HG03045 (cell line): ENCODE measurements at regions not wholly inside any gene's neighbourhood (a gene's known extent, or its start where the extent isn't known, plus 50 kb on each side); places are given as distances from the start of the nearest gene placed in this dataset.

ENCODE experiments used
- ATAC-seq: cut with Tn5 transposase; IDR thresholded peaks from one replicate; pipeline ENCODE4 v1.9.1; 2021; ENCODE audit warnings: mild to moderate bottlenecking, moderate library complexity; ENCODE audit not compliant: unreplicated experiment

DNA sequence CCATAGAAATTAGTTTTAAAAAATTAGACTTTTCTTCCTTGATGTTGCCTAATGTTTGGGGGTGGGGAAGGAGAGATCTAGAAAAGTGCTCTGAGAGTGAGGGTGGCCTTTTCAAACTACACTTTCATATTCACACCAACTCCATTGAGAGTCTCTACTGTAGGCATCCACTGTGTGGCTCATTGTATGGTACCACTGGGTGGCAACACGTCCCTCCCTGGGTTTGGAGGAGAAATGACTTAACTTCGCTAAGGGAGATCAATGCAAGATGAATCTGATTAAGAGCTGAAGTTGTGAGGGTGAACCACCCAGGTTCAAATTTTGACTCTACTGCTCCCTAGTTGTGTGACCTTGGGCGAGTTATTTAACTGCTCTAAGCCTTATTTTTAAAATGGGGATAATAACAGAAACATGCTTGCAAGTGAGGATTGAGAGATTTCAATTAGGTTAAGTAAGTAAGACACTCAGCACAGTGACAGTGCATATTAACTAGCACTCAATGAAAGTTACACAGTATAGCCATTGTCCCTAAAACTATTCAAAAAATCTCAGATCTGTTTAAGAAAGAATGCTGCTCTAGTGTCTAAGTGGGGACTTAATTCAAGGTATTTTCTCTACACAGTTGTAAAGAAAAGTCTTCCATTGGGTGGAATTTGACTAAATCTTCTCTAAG, 193.5 kb upstream of the CNR1 start:
- no peak for ATAC-seq

GRCh38 chr6:88358846-88359245, 192.7 kb upstream of the CNR1 start:
- no peak for ATAC-seq

DNA sequence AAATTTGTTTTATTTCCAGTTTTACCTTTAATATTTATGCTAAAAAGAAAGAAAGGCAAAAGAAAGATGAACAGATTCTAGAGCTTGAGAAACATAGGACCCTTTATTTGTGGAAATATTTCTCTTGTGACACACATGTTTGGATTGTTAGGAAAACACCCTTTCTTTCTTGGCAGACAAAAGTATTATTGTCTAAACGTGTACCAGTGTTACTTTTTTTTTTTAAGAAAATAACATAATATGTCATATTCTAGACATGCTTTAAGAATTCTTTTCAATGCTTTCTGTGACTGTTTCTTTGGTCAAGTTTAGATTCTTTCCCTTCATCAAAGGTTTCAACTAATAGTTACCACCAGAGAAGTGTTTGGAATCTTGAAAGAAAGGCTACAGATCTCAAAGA, 183.4 kb upstream of the CNR1 start:
- ATAC-seq: no peak

DNA sequence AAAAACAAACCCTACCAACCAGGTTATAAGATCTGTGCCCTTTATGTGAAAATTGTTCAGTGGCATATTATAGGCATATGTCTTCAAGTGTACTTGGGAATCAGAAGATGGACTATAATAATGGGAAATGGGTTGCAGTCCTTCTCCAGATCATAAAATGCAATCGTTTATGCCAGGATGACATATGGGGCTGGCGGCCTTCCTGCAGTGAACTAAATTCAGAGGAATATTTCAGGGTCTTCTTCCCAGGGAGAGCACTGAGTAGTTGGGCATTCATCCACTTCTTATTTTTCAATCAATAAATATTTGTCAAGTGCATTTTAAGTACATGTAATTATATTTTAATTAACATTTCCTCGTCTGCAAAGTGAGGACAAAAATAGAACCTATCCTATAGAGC, 176.2 kb upstream of the CNR1 start:
- no peak for ATAC-seq

DNA sequence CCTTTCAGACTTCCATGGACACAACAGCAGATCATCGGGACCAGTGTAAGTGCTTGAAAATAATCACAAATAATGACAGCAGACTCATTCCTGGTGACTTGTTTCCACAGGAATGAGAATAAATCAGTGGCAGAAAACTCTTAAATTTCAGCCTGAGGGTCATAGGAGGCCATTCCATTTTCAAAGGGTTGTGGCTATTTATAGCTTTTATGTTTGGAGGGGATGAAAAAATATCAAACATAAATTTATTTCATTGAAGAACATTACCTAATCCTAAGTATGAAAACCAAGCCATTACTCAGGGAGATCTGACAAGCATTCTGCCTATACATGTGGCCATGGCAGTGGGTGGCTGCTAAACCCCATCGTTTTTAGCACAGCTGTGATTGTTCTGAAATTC, 173.6 kb upstream of the CNR1 start:
- ATAC-seq: no peak

DNA sequence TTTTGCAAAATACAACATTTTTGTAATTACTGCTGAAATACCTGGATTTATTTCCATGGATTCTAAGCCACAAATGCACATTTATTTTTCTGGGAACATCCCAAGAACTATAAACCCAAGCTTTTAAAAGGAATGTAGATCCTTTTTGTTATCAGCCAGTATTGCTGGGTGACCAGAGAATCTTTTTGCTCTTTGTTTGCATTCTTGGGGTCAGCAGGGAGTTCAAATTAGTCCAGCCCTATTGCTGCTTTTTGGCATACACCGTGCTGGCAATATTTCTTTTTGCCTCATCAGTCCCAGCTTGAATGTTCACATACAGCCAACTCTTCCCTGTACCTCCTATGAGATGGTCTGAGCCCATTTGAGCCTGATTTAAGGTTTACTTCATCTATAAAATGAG, 155.2 kb upstream of the CNR1 start:
- no peak for ATAC-seq

DNA sequence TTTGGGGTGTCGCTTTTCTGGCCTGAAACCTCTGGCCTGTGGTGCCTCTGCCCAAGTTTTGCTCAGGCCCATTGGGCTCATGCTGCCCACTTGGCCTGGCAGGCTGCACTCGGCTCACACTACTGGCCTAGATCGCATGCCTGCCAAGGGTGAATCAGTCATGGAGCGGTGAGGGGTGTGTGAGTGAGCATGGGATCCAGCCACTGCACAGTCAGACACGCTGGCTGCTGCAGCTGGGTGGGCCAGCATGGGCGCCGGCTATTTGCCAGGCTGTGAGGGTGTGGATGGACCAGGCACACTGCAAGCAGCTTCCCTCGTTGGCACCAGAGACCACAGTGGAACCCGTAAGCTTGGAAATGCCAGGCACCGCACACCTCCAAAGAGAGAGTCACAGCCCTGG, 145.4 kb upstream of the CNR1 start:
- no peak for ATAC-seq

DNA sequence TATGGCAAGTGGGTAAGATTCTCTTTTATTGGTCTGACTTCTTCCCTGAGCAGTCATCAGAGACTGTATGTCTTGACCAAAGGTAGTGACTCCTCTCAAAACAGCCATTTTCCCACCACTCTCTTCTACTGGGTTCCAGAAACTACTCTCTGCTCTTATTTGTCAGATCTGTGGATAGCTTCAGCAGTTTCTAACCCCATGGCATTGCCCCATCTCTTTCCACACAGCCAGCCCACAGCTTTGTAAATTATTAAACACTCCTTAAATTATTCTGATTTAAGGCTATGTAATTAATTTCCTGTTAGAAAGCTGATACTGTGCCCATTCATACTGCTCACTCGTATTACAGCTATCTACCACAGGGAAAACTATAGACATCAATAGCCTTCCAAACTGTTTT, 138.4 kb upstream of the CNR1 start:
- ATAC-seq: no peak

GRCh38 chr6:88302769-88303225, 136.7 kb upstream of the CNR1 start:
- no peak for ATAC-seq

DNA sequence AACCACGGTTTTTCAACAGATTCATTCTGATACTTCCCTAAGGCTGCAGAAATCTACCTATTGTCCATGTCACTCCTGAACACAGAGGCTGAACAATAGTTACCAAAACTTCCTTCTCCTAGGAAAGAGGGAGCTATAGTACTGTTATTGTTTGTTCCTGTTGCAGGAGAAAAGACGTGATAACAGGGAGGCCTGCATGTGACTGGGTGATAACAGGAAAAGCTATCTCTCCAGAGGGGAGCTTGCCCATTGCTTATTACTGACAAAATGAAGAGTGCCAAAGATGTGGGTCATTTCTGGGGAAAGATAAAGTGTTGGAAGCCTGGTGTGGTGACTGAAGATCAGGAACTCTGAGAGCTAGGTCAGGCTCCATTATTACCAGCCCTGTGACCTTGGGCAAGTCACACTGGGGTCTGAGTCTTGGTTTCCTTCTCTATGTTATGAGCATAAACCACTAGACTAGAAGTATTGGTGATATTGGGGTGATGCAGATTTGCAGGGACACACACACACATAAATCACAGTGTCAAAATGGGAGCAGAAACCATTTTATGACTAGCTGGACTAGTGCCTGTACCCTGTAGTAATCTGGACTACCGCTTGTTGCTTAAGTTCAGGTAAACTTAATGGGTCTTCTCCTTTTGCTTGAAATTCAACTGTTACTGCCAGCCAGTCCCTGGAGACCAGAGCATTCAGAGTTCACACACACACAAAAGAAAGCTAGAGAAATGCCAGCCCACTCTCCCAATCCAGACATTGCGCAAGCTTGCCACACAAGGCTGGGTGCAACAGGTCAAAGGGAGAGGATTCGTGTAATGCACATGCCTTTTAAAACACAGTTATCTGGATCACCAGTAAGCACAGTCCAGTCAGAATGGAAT, 136.0 kb upstream of the CNR1 start:
- ATAC-seq: no peak

- ATAC-seq: no peak
These were observed 135.1 kb upstream of the CNR1 start for GRCh38 chr6:88301256-88301655.

GRCh38 chr6:88298066-88298845, 132.1 kb upstream of the CNR1 start:
- ATAC-seq: no peak

DNA sequence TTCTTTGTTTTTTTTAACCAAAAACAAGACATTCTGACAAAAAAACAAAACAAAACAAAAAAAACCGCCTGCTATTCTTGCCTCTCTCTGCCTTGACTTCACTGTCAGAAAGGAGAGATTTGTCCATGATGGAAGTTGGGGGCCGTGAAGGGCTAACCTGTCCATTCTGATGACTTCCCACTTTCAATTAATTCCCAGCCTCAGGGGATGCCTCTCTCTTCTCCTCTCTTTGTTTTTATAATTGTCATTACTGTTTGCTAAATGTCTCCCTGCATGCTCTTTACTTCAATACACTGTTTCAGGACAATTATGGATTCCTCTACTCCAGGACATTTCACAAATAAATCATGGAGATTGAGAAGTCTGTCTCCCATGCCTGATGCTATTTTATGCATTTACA, 130.5 kb upstream of the CNR1 start:
- no peak for ATAC-seq

DNA sequence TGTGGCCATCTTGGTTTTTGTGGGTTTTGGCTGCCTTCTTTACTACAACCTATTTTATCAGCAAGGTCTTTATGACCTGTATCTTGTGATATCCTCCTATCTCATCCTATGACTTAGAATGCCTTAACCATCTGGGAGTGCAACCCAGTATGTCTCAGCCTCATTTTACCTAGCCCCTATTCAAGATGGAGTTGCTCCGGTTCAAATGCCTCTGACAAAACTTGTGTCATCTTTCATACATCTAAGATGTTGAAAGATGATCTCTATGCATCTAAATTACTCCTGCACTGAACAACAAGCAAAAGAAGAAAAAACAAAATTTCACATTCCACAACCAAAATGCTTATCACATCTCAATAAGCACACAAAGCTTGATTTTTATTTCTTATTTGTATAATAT, 129.5 kb upstream of the CNR1 start:
- no peak for ATAC-seq

- no peak for ATAC-seq
These were observed 128.6 kb upstream of the CNR1 start for GRCh38 chr6:88294702-88295101.

GRCh38 chr6:88290411-88290810, 124.3 kb upstream of the CNR1 start:
- ATAC-seq: no peak

GRCh38 chr6:88287696-88288095, 121.5 kb upstream of the CNR1 start:
- no peak for ATAC-seq

- ATAC-seq: no peak
These were observed 110.2 kb upstream of the CNR1 start for GRCh38 chr6:88276331-88276730.

DNA sequence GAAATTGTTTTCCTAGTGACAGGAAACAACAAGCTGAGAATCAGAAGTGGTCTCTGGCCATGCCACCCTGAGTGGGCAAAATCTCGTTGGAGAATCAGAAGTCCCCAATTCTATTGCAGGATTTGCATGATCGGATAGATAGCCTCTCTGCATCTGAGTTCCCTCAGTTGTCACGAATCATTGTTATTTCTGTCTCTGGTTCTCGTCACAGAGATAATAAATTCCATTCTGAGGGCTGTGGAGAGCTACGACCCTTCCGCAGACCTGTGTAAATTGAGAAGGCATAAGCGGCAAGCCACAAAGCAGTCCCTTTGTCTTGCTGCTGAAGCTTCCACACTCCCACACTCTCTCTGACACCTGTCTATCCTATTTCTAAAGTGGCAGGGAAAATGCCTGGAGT, 102.4 kb upstream of the CNR1 start:
- ATAC-seq: no peak

- ATAC-seq: no peak
These were observed 100.0 kb upstream of the CNR1 start for GRCh38 chr6:88266126-88266525.

DNA sequence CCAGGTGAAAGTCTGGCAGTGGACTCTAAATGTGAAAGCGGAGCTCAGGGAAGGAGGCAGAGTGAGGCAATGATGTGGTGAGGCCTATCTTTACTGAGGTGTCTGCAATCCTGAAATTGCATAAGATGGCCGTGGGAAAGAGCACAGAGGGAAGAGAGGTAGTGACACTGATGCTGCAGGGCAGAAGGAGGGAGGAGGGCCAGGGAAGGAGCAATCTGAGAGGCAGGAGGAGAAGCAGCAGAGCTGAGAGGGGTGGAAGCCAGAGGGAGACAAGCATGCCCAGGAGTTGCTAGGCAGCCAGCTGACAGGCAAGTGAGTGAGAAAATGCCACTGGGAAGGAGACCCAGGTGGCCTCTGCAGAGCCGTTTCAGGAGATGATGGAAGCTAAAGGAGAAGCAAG, 97.4 kb upstream of the CNR1 start:
- no peak for ATAC-seq

DNA sequence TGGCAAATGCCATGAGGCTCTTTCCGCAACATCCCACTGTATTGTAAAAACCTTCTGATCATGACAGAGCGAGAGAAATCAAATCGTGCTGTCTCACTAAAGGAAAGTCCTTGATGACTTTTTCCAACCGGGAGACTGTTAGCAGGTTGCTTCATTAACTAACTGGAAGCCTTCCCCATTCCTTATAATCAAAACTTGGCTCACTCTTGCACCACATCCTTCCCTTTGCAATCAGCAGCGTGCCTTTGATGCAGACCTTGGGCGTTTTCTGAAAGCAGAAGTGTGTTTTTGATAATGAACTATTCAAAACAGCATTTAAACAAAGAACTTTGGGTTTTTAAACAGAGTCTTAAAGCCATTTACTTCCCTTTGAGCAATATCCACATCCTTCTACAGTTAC, 96.2 kb upstream of the CNR1 start:
- no peak for ATAC-seq
